HG03521 (cell line): ENCODE measurements at regions not wholly inside any gene's neighbourhood (a gene's known extent, or its start where the extent isn't known, plus 50 kb on each side); places are given as distances from the start of the nearest gene placed in this dataset.
"Not testable (repeated sequence)": the region's sequence is repeated elsewhere in the genome, so short reads cannot be mapped to it uniquely, and the experiment has no call there.

Experiments
- ATAC-seq: cut with Tn5 transposase; IDR thresholded peaks from one replicate; pipeline ENCODE4 v1.9.1; 2021; ENCODE audit warnings: mild to moderate bottlenecking, moderate library complexity; ENCODE audit not compliant: unreplicated experiment

DNA sequence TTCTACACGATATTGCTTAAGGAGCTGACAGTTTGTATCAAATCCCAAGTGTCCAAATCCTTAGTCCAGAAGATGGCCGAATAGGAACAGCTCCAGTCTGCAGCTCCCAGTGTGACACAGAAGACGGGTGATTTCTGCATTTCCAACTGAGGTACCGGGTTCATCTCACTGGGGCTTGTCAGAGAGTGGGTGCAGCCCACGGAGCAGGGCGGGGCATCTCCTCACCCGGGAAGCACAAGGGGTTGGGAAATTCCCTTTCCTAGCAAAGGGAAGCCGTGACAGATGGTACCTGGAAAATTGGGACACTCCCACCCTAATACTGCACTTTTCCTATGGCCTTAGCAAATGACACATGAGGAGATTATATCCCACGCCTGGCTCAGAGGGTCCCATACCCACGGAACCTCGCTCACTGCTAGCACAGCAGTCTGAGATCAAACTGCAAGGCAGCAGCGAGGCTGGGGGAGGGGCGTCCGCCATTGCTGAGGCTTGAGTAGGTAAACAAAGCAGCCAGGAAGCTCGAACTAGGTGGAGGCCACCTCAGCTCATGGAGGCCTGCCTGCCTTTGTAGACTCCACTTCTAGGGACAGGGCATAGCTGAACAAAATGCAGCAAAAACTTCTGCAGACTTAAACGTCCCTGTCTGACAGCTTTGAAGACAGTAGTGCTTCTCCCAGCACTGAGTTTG lies 162.3 kb upstream of the MAP2 start:
- not testable (repeated sequence) for ATAC-seq

DNA sequence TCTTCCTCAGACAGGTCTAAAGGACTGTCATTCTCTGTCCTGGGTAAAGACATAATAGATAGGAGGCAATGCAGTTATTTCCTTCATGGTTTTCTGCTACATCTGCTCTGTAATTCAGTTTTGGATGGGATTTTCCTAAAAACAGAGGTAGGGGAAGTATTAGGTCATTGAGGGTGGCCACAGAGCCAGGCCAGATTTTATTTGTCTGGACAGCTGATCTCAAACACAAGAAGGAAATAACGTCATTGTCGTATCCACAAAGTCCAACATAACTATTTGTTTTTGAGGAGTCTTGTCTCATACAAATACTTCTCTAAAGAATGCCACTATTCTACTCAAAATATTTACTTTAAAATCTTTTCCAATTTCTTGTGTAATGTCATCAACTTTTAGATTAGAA lies 154.8 kb upstream of the MAP2 start:
- ATAC-seq = no peak

DNA sequence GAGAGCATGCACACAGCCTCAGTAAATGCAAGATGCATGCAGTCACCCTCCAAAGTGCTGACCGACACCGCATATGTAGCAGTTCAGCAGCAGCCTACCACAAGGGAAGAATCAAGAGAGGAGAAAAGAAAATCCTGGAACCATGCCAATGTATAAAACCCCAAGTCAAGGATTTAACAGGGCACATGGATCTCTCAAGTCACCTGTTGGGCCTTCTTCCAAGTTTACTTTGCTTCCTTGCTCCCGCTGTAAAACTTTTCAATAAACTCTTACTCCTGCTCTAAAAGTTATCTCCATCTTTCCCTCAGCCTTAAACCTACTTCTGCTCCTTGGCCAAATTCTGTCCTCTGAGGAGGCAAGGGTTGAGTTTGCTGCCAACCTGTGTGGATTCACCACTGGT lies 147.8 kb upstream of the MAP2 start:
- no peak for ATAC-seq

DNA sequence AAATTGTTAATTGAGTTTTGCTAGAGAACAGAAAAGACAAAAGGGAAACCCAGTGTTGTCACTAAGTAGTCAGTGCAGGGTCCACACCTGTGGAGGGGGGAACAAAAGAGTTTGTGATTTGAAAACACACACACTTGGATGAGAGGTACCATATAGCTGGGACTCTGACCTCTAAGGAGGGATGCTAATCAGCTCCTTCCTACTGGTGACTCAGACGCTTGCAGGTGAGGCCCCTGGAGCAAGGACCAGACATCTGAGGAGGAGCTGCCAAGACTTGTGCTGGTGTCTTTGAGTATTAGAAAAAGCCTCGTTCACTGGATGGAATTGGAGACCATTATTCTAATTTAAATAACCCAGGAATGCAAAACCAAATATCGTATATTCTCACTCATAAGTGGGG lies 146.4 kb upstream of the MAP2 start:
- no peak for ATAC-seq

DNA sequence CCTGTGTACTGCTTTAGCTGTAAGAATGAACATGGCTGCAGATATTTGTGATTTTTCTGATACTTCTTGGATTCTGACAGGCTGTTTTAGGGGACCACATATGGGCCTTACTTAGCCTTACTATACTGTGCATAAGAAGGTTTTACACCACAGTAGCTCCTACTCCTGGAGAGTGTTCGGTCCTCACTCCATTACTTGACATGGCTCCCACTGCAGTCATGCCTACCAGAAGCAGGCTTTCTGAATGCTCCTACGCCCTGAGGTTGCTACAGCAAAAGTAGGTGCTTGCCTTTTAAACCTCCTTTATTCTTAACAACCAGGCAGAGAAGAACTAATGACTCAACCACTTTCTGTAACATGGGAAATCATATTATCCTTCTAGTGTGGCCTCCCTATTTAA lies 125.2 kb upstream of the MAP2 start:
- ATAC-seq = no peak

DNA sequence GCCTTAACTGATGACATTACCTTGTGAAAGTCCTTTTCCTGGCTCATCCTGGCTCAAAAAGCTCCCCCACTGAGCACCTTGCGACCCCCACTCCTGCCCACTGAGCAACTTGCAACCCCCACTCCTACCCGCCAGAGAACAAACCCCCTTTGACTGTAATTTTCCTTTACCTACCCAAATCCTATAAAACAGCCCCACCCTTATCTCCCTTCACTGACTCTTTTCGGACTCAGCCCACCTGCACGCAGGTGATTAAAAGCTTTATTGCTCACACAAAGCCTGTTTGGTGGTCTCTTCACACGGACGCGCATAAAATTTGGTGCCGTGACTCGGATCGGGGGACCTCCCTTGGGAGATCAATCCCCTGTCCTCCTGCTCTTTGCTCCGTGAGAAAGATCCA lies 124.4 kb upstream of the MAP2 start:
- ATAC-seq = not testable (repeated sequence)

DNA sequence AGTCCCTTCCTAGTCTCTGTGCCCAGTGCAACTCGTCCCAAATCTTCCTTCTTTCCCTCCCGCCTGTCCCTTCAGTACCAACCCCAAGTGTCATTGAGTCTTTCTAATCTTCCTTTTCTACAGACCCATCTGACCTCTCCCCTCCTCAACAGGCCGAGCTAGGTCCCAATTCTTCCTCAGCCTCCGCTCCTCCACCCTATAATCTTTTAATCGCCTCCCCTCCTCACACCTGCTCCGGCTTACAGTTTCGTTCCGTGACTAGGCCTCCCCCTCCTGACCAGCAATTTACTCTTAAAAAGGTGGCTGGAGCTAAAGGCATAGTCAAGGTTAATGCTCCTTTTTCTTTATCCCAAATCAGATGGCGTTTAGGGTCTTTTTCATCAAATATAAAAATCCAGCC lies 123.1 kb upstream of the MAP2 start:
- ATAC-seq = not testable (repeated sequence)

DNA sequence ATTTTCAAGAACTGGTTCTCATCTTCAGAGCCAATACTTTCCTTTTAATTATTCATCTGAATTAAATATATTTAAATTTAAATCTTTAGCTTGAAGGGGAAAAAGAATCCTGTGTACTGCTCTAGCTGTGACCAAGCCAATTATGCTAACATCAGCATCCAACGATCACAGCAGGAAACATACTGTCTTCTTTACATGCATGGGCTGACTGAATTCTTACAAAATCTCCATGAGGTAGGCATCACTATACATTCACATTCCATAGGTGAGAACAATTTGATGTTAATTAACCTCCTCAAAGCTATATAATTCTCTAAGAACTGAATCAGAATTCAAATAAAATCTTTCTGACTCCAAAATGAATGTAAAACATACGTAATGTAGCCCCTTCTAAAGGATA lies 118.8 kb upstream of the MAP2 start:
- ATAC-seq = no peak

DNA sequence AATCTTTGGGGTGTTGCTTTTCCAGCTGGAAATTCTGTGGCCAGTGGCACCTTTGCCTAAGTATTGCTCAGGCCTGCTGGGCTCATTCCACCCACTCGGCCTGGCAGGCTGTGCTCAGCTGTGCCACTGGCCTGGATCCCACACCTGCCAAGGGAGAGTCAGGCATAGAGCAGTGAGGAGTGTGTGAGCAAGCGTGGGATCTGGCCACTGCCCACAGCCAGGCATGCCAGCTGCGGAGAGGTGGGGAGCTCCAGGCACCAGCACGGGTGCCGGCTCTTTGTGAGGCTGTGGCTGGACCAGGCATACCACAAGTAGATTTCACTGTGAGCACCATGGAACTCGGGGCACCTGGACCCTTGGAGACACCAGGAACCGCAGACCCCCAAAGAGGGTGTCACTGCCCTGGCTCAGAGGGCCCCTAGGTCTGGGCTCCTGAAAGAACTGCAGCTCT lies 118.1 kb upstream of the MAP2 start:
- no peak for ATAC-seq

DNA sequence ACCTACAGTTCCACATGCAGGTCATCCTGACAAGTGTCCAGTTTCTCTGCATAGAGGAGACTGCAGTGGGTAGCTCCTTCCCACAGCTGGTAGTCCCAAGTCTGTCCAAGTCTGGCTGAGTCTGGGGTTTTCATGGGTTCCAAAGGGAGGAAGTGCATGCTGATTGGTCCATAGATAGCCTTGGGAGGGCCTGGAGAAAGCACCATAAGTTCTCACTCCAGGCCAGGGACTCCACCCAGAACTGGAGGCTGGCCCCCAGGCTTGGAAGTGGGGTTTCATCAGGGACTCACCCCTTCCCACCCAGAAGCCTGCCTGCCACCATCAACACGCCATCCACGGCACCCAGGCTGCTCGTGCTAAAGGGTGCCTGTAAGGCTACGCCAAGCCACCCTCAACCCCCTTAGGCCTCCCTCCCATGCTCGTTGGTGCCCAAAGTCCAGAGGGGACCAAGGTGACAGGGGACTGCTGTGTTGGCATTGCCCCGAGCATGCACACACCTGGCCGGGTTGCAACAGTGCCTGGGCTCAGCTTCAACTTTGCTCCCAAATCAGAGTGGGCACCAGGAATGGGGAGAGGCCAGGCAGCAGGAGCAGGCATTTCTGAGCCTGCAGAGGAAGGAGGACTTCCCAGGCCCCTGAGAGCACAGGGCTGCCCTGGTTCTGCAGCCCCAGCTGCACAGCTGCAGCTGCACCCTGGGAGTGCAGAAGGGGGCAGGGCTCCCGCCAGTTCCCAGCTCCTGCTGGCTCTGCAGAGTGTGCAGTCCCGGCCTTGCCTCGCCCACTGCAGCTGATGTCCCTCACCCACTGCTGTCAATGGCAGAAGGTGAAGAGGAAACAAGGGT lies 116.5 kb upstream of the MAP2 start:
- no peak for ATAC-seq

DNA sequence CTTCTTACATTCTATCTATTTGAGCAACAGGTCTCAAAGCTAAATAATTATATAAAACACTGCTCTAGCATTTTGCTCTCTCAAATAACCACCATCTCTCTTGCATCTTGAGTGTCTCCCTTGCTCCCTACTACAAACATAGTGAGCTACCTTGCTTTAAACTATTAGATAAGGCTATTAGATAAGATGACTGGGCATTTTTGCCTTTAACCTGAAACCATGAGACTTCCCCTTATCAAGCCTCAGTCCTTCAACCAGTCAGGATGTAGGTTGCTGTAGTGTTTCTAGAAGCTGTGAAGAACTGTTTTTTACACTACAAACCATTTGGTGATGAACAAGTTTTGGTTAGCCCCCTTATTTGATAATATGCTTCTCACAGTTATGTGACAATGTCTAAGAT lies 115.4 kb upstream of the MAP2 start:
- no peak for ATAC-seq

DNA sequence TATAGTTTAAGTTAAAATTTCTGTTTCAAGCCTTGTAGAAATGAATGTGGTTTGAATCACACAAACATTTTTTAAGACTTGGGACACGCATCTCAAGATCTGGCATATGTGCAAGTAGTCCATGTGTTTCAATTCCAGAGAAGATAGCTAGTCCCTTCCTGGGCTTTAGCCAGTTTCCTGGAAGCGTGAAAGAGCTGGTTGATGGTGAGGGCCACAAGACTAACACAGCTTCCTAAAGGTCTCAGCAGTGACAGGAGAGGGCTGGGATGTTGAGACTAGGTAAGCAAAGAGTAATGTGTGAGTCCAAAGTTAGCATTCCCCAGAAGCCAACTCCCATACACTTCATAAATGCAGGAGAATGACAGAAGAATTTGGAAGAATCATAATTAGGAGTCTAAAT lies 111.9 kb upstream of the MAP2 start:
- ATAC-seq = no peak

DNA sequence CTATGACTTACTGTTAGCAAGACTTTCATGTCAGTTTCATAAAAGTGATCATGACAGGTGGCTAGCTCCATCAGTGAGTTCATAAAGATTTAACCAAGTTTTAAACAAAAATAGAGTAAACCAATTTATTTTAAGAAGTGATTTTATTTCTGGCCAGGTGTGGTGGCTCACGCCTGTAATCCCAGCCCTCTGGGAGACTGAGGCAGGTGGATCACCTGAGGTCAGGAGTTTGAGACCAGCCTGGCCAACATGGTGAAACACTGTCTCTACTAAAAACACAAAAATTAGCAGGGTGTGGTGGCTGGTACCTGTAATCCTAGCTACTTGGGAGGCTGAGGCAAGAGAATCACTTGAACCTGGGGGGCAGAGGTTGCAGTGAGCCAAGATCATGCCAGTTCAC lies 111.4 kb upstream of the MAP2 start:
- not testable (repeated sequence) for ATAC-seq

DNA sequence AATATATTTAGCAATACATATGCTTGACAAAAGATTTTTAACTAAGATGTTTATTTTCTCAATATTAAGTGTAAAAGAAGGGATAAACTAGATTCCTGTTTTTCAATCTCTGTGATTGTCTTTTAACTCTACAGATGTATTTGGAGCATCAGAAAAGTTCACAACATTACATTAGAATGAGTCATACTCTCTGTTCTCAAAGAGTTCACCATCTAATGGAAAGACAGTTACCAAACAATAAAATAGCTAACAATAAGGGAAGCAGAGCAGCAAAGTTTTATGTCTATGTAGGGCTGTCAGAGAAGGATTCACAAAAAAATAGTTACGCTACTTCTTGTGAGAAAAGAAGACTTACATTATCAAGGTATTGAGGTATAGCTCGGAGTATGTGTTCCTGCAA lies 109.2 kb upstream of the MAP2 start:
- no peak for ATAC-seq

DNA sequence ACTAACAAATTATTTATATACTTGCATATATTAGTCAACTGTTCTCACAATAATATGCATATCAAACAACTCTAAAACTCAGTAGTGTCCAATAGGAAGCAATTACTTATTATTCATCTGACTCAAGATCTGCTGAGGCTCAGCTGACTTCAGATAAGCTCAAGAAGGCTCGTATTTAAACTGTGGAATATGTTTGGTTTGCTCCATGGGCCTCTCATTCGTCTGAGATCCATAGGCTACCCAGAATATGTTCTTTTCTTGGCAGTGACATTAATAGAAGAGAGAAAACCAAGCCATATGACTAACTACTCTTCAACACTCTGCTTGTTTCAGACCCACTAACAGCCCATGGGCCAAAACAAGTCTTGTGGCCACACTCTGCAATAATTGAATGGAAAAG lies 107.7 kb upstream of the MAP2 start:
- no peak for ATAC-seq

DNA sequence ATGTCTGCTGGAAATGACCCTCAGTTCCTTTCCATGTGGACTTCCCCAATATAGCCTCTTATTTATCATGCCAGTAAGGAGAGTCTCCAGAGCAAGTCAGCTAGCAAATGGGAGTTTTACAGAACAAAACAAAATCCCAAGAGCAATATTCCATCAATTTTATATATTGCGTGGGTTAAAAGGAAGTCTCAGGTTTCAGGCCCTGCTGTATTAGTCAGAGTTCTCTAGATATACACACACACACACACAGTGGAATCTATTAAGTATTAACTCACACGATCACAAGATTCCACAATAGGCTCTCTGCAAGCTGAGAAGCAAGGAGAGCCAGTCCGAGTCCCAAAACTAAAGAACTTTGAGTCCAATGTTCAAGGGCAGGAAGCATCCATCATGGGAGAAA lies 102.8 kb upstream of the MAP2 start:
- ATAC-seq = no peak

DNA sequence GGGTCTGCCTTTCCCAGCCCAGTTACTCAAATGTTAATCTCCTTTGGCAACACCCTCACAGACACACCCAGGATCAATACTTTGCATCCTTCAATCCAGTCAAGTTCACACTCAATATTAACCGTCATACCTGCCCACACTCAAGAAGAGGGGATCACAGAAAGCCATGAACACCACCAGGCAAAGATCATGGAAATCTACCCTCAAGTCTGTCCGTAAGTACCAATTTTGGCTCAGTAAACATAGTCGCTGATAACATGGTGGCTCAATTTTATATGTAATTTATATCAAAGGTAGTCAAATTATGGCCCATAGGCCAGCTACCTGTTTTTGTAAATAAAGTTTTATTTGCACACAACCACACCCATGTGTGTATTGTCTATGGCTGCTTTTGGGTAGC lies 102.3 kb upstream of the MAP2 start:
- ATAC-seq = no peak

DNA sequence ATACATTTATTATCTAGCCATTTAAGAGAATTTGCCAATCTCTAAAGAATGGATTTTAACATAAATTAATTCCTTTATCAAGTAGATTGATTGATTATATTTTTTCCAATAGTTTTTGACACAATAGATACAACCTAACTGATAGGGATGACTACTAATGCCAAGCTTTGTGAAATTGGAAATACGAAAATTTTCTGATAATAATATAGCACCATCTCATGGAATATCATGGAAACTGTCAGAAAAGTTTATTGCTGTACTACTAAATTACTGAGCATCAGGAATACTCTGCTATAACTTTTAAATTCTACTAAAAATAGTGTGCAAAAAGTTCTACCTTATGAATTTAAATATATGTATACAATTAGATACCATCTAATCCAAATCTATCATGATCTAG lies 101.8 kb upstream of the MAP2 start:
- no peak for ATAC-seq

DNA sequence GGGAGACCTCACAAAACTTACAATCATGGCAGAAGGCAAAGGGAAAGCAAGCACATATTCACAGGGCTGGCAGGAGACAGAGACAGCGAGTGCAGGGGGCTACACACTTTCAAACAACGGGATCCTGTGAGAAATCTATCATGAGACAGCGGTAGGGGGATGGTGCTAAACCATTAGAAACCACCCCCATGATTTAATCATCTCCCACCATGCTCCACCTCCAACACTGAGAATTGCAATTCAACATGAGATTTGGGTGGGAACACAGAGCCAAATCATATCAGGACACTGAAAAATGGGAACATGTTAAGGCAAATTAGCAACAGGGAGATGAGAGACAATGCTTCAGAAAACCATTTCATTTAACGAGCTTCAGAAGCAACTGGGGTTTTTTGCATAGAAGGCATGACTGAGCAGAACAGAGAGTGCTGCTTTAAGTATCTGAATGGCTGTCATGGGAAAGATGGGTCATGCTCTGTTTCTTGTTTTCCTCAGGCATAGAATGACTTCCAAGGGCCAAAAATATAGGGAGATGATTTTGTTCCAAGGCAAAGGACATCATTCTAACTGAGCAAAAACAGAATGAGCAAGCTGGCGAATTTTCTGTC lies 100.8 kb upstream of the MAP2 start:
- ATAC-seq = no peak

DNA sequence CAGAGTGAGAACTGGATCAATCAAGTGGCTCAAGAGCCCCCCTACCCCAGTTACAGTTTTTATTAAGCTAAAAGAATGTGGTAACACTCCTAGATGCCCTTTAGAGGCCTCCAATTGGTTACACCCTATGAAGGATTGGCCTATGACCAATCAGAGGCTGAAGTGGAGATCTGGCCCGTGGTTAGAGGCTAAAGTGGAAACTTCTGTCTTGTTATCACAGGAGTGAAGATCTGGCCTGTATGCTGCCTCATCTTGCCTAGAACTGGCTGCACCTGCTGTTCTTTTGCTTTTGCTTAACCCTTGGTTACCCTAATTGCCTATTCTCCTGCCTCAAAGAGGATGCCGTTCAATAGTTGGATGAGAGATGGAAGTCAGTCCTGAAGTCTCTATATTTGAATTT lies 100.1 kb upstream of the MAP2 start:
- ATAC-seq = no peak

DNA sequence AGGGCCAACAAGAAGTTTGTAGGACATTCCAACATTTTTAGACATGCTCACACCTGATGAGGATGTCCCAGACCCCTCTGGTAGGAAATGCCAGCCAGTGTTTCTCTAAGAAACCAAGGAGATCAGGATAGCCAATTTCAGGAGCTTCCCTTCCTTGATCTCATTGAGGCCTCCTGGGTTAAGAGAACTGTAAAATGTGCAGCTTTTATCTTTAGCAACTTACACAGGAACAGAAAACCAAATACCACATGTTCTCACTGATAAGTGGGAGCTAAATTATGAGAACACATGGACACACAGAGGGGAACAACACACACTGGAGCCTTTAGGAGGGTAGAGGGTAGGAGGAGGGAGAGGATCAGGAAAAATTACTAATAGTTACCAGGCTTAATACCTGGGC lies 99.6 kb upstream of the MAP2 start:
- no peak for ATAC-seq

DNA sequence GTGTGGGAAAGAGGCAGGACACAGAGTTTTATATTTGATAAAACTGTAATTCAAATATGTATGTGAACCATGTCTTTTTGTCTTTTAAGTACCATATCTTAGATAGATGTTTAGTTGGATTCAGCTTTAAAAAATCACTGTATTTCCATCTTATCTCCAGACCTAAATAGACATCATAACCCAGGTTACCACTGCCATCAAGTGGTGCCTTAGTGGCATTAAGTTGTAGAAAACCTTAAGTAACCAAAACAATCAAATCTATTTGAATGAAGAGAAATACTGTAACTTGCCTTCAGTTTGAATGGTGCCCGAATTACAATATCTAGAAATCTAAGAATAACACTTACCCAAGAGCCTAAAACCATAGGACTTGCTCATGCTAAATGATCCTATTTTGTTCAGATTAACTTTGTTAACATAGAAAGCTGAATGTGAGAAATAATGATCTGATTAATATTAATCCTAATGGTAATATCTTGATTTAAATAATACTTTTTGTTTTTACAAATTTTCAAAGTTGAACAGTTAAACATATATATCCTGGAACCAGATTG lies 92.5 kb upstream of the MAP2 start:
- no peak for ATAC-seq
